ENCODE measurements at regions not wholly inside any gene's neighbourhood (a gene's known extent, or its start where the extent isn't known, plus 50 kb on each side); places are given as distances from the start of the nearest gene placed in this dataset.

DNA sequence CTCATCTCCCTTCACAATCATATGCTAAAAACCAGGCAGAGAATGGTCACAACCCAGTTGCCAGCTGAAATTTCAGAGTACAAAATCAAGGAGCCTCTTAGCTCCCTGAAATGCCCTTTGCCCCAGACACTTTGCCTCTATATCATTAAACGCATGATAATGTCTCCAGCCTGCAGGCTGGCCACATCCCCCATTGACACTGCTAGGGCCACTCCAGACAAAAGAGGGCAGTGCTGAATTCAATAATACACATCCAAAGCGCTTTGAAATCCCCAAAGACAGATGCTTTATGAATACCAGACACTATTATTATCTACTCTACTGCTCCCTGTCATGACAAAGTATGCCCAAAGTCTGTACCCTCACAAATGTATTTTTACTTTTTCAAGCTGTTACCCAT is 348.3 kb upstream of the POU3F2 start:
- in situ Hi-C loops (cut with HindIII; ENCODE audit: low pct_unique_long_range_greater_than_20kb, low sequenced_read_pairs) = no loop called here
- no peak for DNase-seq (ENCODE audit: low read depth)

DNA sequence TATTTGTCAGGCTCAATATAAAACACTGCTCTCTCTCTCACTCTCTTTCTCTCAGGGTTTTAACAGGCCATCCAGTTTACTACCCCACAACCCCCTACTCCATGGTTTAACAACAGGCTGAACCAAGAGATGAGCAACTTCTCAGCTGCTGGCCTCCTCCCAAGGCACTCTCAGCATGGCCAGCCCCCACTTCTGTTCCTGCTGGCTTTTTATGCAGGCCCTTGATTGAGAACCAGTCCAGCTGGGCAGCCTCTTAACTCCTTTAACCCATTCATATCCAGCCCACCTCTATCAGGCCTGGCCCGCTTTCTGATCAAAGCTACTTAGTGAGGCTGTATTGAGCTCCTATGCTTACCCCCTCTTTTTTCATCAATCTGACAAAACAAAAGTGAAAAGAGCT is 346.8 kb upstream of the POU3F2 start:
- in situ Hi-C loops (cut with HindIII; ENCODE audit: low pct_unique_long_range_greater_than_20kb, low sequenced_read_pairs) = no loop called here
- no peak for DNase-seq (ENCODE audit: low read depth)

DNA sequence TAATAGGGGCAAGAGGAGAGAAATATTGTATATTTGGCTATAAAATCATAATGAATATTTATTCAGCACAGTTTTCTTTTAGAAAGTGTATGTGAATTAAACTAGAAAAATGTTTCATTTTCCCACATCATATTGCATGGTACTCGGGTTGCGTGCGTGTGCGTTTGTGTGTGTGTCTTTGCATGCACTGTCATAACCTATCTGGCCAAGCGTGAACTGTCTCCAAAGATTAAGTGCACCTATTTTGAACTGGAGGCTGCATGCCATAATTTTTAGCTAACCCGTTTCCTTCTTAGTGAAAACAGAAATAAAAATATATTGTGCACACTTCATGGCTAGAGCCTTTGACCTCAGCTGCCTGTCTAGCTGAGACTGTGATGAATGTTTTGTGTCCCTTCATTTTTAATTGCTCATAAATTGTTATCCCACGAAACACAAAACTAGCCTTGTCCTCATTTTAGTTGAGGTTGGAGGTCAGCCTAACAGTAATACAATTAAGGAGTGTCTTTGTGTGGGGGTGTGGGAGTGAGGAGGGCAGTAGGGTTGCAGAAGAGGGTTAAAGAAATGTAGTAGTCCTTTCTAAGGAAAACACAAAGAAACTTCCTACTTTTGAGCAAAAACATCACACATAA is 336.1 kb upstream of the POU3F2 start:
- no peak for DNase-seq (ENCODE audit: low read depth)
- in situ Hi-C loops (cut with HindIII; ENCODE audit: low pct_unique_long_range_greater_than_20kb, low sequenced_read_pairs) = no loop called here

- in situ Hi-C loops (cut with HindIII; ENCODE audit: low pct_unique_long_range_greater_than_20kb, low sequenced_read_pairs) = no loop called here
These were observed 335.5 kb upstream of the POU3F2 start for GRCh38 chr6:98498866-98499265.

GRCh38 chr6:98514073-98514720 is 320.2 kb upstream of the POU3F2 start:
- in situ Hi-C loops (cut with HindIII; ENCODE audit: low pct_unique_long_range_greater_than_20kb, low sequenced_read_pairs) = no loop called here
- DNase-seq (ENCODE audit: low read depth) = no peak

More at GRCh38 chr6:98498866-98499265, 335.5 kb upstream of the POU3F2 start:
- DNase-seq (ENCODE audit: low read depth) = no peak

GRCh38 chr6:98514796-98515195 is 319.6 kb upstream of the POU3F2 start:
- in situ Hi-C loops (cut with HindIII; ENCODE audit: low pct_unique_long_range_greater_than_20kb, low sequenced_read_pairs) = no loop called here
- DNase-seq (ENCODE audit: low read depth) = no peak

DNA sequence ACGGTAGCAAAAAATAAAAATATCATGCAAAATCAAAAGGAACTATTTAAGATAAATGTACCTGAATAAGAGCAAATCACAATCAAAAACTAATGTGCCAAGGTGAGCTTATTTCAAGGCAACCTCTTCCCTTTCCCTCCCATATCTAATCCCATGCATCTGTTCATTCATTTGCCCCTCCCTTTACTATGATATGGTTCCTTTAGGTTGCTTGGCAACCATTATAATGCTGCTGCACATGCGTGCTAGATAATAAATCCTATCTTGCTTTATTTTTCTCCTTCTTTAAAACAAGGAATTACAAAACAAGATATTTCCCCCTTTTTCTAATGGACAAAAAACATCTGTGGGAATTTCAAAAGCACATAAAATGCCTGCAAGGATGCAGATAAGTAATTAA is 318.2 kb upstream of the POU3F2 start:
- DNase-seq (ENCODE audit: low read depth) = no peak
- in situ Hi-C loops (cut with HindIII; ENCODE audit: low pct_unique_long_range_greater_than_20kb, low sequenced_read_pairs) = no loop called here

DNA sequence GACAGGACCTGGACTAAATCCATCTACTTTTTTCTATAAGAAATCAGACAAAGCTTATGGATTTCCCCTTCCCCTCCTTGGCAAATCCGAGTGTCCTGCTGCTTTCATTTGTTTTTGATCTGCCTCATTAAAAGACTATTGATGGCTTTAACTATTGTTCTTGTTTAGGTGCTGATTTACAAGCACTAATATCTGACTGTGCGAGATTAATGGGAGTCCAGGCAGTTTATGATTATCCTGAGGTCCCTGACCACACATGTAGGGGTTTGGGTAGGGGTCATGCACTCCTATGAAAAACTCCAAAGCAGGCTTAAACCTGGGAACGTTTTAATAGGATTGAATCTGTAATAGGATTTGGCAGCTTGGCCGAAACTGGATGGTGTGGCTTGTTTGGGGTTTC is 317.5 kb upstream of the POU3F2 start:
- no peak for DNase-seq (ENCODE audit: low read depth)
- in situ Hi-C loops (cut with HindIII; ENCODE audit: low pct_unique_long_range_greater_than_20kb, low sequenced_read_pairs) = no loop called here

DNA sequence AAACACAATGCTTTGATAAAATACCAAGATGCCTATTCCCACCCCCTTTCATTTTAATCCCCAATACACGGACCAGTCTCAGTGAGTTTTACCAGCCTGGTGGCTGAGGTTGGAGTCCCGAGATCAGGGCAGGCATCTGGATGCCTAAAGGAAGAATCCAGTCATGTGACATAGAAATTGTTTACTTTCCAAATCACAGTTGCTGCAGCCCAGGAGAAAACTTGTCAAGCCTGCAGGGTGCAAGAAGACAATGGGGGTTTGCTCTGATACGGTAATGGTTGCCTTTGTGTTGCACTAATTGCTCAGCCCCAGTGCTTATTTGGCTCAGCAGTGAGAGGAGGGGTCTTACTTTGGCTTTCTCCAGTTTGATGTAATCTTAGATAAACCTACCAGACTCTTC is 308.5 kb upstream of the POU3F2 start:
- in situ Hi-C loops (cut with HindIII; ENCODE audit: low pct_unique_long_range_greater_than_20kb, low sequenced_read_pairs) = no loop called here
- DNase-seq (ENCODE audit: low read depth) = no peak

GRCh38 chr6:98526465-98526864 is 307.9 kb upstream of the POU3F2 start:
- no peak for DNase-seq (ENCODE audit: low read depth)
- in situ Hi-C loops (cut with HindIII; ENCODE audit: low pct_unique_long_range_greater_than_20kb, low sequenced_read_pairs) = no loop called here

DNA sequence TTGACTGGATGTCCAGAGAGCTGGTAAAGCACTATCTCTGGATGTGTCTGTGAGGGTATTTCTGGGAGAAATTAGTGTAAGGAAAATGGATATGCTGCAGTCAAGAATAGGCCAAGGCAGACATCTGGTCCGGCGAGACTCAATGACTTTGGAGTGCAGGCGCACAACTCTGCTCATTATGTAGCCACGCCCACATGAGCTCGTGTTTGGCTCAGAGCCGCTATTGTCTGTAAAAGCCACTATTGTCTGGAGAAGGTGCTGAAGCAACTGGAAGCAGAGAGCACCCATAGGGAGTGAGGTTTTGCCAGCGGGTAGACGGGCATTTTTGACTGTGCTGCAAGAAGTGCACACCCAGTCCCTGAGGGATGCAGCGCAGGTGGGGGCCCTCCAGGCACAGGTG is 305.0 kb upstream of the POU3F2 start:
- in situ Hi-C loops (cut with HindIII; ENCODE audit: low pct_unique_long_range_greater_than_20kb, low sequenced_read_pairs) = no loop called here
- DNase-seq (ENCODE audit: low read depth) = no peak

DNA sequence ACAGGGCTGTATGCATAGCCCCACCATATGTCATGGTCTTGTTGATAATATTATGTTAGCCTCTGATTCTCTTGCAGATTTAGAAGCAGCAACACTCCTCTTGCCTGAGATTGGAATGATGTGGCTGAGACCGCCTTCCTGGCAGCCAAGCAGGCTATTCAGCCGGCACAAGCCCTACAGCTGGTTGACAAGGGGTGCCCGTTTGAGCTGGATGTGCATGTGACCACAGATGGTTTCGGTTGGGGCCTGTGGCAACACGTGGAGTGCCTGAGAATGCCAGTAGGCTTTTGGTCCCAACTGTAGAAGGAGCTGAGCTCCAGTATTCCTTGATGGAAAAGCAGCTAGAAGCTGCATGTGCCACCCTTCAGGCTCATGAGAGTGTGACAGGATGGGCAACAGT is 303.6 kb upstream of the POU3F2 start:
- in situ Hi-C loops (cut with HindIII; ENCODE audit: low pct_unique_long_range_greater_than_20kb, low sequenced_read_pairs) = no loop called here
- DNase-seq (ENCODE audit: low read depth) = no peak

DNA sequence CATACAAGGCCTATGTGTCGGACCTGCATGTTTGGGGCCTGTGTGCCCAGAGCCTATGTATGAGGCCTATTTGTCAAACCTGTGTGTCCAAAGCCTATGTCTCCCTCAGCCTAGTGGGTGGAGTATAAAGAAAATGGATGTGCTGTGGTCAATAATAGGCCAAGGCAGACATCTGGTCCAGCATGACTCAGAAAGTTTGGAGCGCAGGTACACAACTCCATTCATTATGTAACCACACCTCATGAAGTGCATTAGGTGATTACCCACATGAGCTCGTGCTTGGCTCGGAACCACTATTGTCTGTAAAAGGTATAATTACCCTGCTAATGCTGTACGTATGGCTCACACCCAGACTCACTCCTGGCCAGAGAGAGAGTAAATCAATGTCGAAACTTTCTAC is 302.4 kb upstream of the POU3F2 start:
- in situ Hi-C loops (cut with HindIII; ENCODE audit: low pct_unique_long_range_greater_than_20kb, low sequenced_read_pairs) = no loop called here
- DNase-seq (ENCODE audit: low read depth) = no peak

GRCh38 chr6:98539741-98540140 is 294.6 kb upstream of the POU3F2 start:
- DNase-seq (ENCODE audit: low read depth) = peak; percentile 8
- in situ Hi-C loops (cut with HindIII; ENCODE audit: low pct_unique_long_range_greater_than_20kb, low sequenced_read_pairs) = no loop called here

DNA sequence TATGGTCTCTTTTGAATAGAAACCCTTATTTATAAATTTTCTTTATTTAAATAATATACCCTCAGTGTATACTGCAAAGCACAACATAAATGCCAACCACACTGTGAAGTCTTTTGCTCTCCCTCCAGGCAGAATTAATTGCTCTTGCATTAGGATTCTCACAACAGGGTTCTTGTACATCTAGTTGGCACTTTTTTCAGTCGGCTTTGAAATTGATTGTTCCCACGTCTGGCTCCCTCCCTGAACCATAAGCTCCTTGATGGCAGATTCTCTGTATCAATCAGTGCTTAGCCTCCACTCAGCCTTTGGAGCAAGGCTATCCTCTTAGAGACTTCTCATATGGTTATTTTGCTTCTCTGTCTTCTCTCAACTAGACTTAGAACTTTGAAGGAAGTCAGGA is 288.0 kb upstream of the POU3F2 start:
- DNase-seq (ENCODE audit: low read depth) = no peak
- in situ Hi-C loops (cut with HindIII; ENCODE audit: low pct_unique_long_range_greater_than_20kb, low sequenced_read_pairs) = no loop called here

DNA sequence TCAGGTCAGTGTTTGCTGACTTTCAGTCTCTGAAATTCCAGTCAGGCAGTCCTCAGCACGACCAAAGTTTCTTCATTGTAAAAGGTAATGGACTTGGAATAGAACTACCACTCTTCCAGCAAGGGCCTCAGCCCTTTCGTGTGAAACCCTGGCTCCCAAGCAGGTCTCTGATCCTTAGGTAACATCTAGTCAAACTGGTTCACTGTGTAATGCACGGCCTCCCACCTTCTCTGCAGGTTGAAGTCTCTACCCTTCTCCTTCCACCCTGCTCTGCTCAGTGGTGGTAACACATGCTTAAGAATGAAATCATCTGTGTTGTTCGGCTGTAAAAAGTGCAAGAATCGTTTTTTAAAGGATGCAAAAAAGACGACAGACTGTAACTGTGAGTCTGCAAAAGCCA is 287.2 kb upstream of the POU3F2 start:
- no peak for DNase-seq (ENCODE audit: low read depth)
- in situ Hi-C loops (cut with HindIII; ENCODE audit: low pct_unique_long_range_greater_than_20kb, low sequenced_read_pairs) = no loop called here

DNA sequence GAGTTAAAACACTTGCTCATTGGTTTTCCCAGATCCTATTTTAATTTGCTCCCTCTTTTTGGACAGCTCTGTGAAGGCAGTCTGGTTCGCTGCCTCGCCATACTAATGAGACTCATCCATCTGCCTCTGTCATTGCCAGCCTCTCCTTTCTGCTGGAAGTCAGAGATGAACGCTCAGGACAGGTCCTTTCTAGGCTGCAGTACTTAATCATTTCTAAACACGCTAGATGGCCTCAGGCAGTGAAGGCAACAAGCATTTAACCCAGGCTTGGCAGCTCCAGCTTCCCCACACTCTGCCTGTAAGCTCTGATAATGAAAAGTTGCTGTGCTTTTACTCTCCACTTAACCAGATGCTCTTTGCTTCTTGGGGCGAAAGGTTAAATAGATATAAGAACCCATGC is 286.7 kb upstream of the POU3F2 start:
- in situ Hi-C loops (cut with HindIII; ENCODE audit: low pct_unique_long_range_greater_than_20kb, low sequenced_read_pairs) = no loop called here

GRCh38 chr6:98548301-98548700 is 286.1 kb upstream of the POU3F2 start:
- no peak for DNase-seq (ENCODE audit: low read depth)
- in situ Hi-C loops (cut with HindIII; ENCODE audit: low pct_unique_long_range_greater_than_20kb, low sequenced_read_pairs) = no loop called here

More for the DNA sequence above, 286.7 kb upstream of the POU3F2 start:
- DNase-seq (ENCODE audit: low read depth) = no peak

DNA sequence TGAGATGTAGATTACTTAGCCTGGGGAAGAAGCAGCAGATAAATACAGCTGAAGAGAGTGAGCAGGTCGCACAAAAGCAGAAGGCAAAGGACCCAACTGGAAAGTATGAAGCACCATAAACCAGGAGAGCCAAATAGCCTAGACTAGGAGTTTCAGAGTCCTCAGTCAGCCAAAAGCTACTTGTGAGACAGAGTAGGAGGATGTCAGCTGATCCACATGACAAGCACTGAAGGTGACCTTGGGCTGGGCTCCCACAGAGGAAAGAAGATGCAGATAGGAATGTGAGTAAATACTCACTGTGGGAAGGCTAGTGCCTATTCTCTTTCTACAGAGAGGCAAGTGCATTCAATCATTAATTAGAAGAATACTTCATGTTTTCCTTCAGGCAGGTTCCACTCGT is 274.0 kb upstream of the POU3F2 start:
- no peak for DNase-seq (ENCODE audit: low read depth)
- in situ Hi-C loops (cut with HindIII; ENCODE audit: low pct_unique_long_range_greater_than_20kb, low sequenced_read_pairs) = no loop called here

- in situ Hi-C loops (cut with HindIII; ENCODE audit: low pct_unique_long_range_greater_than_20kb, low sequenced_read_pairs) = no loop called here
- no peak for DNase-seq (ENCODE audit: low read depth)
These were observed 273.5 kb upstream of the POU3F2 start for GRCh38 chr6:98560841-98561240.
